Upper lobe of right lung (tissue), 1 donor: ENCODE measurements at regions not wholly inside any gene's neighbourhood (a gene's known extent, or its start where the extent isn't known, plus 50 kb on each side); places are given as distances from the start of the nearest gene placed in this dataset.

Source experiments
- ATAC-seq: fragments of 200-7000 bp; cut with Tn5 transposase; one replicate; pipeline ENCODE4 v1.9.1; 2020; ENCODE audit warnings: mild to moderate bottlenecking, moderate library complexity
- DNase-seq: peaks from one replicate; pipeline ENCODE4 v3.0.0-alpha.2; 2020
- H3K27ac ChIP-seq: fragments of 200-600 bp; one replicate; pipeline ENCODE4 v1.8.0; 2022
- H3K27me3 ChIP-seq: fragments of 200-600 bp; one replicate; pipeline ENCODE4 v1.8.0; 2022; ENCODE audit warnings: mild to moderate bottlenecking
- H3K36me3 ChIP-seq: fragments of 200-600 bp; one replicate; pipeline ENCODE4 v1.8.0; 2022
- H3K4me1 ChIP-seq: fragments of 200-600 bp; one replicate; pipeline ENCODE4 v1.8.0; 2022
- H3K4me3 ChIP-seq: fragments of 200-600 bp; one replicate; pipeline ENCODE4 v1.8.0; 2022; ENCODE audit warnings: mild to moderate bottlenecking
- H3K9me3 ChIP-seq: fragments of 200-600 bp; one replicate; pipeline ENCODE4 v1.8.0; 2022
- CTCF ChIP-seq: fragments of 200-600 bp; IDR thresholded peaks from one replicate; pipeline ENCODE4 v1.8.0; 2022; ENCODE audit warnings: antibody characterized with exemption
- intact Hi-C: fragments of 100-400 bp; cut with DNase I; formaldehyde crosslinking; loops from one replicate; pipeline ENCODE4 v1.11.0; 2022
- donor health status: DM: no; HTN: yes; CAD: no; lungs with severe emphysema.

GRCh38 chr22:48551061-48551460, 1276.6 kb downstream of the BRD1 start:
- H3K36me3 ChIP-seq = no peaks in the 10 kb centered on the region
- intact Hi-C loops = no loop called here
- no peak overlapping the region for H3K4me3 ChIP-seq
- DNase-seq (no peak), ATAC-seq (no peak)
- H3K4me1 ChIP-seq = no peaks in the 10 kb centered on the region
- no peak overlapping the region for H3K27ac ChIP-seq
- no peak for TF ChIP-seq CTCF
- H3K9me3 ChIP-seq = no peaks in the 10 kb centered on the region
- no peaks in the 10 kb centered on the region for H3K27me3 ChIP-seq

GRCh38 chr22:48548391-48548790, 1279.3 kb downstream of the BRD1 start:
- intact Hi-C loops = no loop called here
- TF ChIP-seq CTCF = no peak
- Histone ChIP-seq H3K4me1 (no peaks in the 10 kb centered on the region), H3K27me3 (no peaks in the 10 kb centered on the region), H3K4me3 (no peak overlapping the region), H3K27ac (no peak overlapping the region), H3K9me3 (no peaks in the 10 kb centered on the region), H3K36me3 (no peaks in the 10 kb centered on the region)
- ATAC-seq = no peak
- DNase-seq = no peak

- H3K27me3 ChIP-seq = no peaks in the 10 kb centered on the region
- no peak for ATAC-seq
- no peak overlapping the region for H3K27ac ChIP-seq
- no peak for TF ChIP-seq CTCF
- no peak for DNase-seq
- intact Hi-C loops = no loop called here
- H3K36me3 ChIP-seq = no peaks in the 10 kb centered on the region
- no peaks in the 10 kb centered on the region for H3K9me3 ChIP-seq
- no peaks in the 10 kb centered on the region for H3K4me1 ChIP-seq
- H3K4me3 ChIP-seq = no peak overlapping the region
Observed at GRCh38 chr22:48547971-48548370, 1279.7 kb downstream of the BRD1 start.

GRCh38 chr22:48546653-48547424, 1280.8 kb downstream of the BRD1 start:
- Histone ChIP-seq H3K27me3 (no peaks in the 10 kb centered on the region), H3K36me3 (no peaks in the 10 kb centered on the region), H3K9me3 (no peaks in the 10 kb centered on the region), H3K4me3 (no peak overlapping the region), H3K27ac (no peak overlapping the region), H3K4me1 (no peaks in the 10 kb centered on the region)
- intact Hi-C loops = no loop called here
- no peak for ATAC-seq
- no peak for TF ChIP-seq CTCF
- DNase-seq = no peak

GRCh38 chr22:48545987-48546386, 1281.7 kb downstream of the BRD1 start:
- TF ChIP-seq CTCF = no peak
- no peak for DNase-seq
- Histone ChIP-seq H3K27me3 (no peaks in the 10 kb centered on the region), H3K4me3 (no peak overlapping the region), H3K9me3 (no peaks in the 10 kb centered on the region), H3K27ac (no peak overlapping the region), H3K4me1 (no peaks in the 10 kb centered on the region), H3K36me3 (no peaks in the 10 kb centered on the region)
- intact Hi-C loops = no loop called here
- no peak for ATAC-seq
